H7 (cell line): ENCODE measurements at regions not wholly inside any gene's neighbourhood (a gene's known extent, or its start where the extent isn't known, plus 50 kb on each side); places are given as distances from the start of the nearest gene placed in this dataset.
"Not testable (repeated sequence)": the region's sequence is repeated elsewhere in the genome, so short reads cannot be mapped to it uniquely, and the experiment has no call there.

ENCODE experiments used
- DNase-seq: peaks from one replicate; pipeline ENCODE4 v3.0.0; 2012
- H3K27me3 ChIP-seq: 2 replicates; pipeline ENCODE4 v1.6.0; 2011; ENCODE audit warnings: mild to moderate bottlenecking, low read length; ENCODE audit not compliant: control insufficient read depth, insufficient read depth
- H3K36me3 ChIP-seq: replicated peaks from 2 replicates; pipeline ENCODE4 v1.5.1; 2011; ENCODE audit warnings: low read length; ENCODE audit not compliant: control insufficient read depth, insufficient read depth
- H3K4me3 ChIP-seq: 2 replicates; pipeline ENCODE4 v1.5.1; 2011; ENCODE audit warnings: low read depth, mild to moderate bottlenecking, control low read depth, low read length, moderate library complexity; ENCODE audit not compliant: insufficient read depth

- Histone ChIP-seq H3K4me3 (no peak overlapping the region), H3K36me3 (peaks cover 3% of the 10 kb centered on the region; the same call in 1 of the 2 replicates), H3K27me3 (no peaks in the 10 kb centered on the region)
- DNase-seq, result no peak
Measured at GRCh38 chr6:121627761-121628160, 192.3 kb downstream of the GJA1 start.

- DNase-seq, result no peak
- H3K36me3 ChIP-seq, result peaks cover 3% of the 10 kb centered on the region; the same call in 1 of the 2 replicates
- H3K4me3 ChIP-seq, result no peak overlapping the region
- no peaks in the 10 kb centered on the region for H3K27me3 ChIP-seq
Measured at GRCh38 chr6:121630716-121631115, 195.3 kb downstream of the GJA1 start.

- not testable (repeated sequence) for DNase-seq, H3K4me3 ChIP-seq, H3K27me3 ChIP-seq, H3K36me3 ChIP-seq
Measured at GRCh38 chr6:121631752-121632151, 196.3 kb downstream of the GJA1 start.

GRCh38 chr6:121633309-121633708, 197.9 kb downstream of the GJA1 start:
- DNase-seq, result no peak
- Histone ChIP-seq H3K36me3 (peaks cover 3% of the 10 kb centered on the region), H3K4me3 (no peak overlapping the region), H3K27me3 (no peaks in the 10 kb centered on the region)

GRCh38 chr6:121634586-121634985, 199.1 kb downstream of the GJA1 start:
- not testable (repeated sequence) for DNase-seq, H3K27me3 ChIP-seq, H3K36me3 ChIP-seq, H3K4me3 ChIP-seq

GRCh38 chr6:121635355-121635754, 199.9 kb downstream of the GJA1 start:
- H3K27me3 ChIP-seq, result no peaks in the 10 kb centered on the region
- no peak for DNase-seq
- no peak overlapping the region for H3K4me3 ChIP-seq
- peaks cover 3% of the 10 kb centered on the region for H3K36me3 ChIP-seq

- not testable (repeated sequence) for H3K36me3 ChIP-seq, H3K4me3 ChIP-seq, H3K27me3 ChIP-seq, DNase-seq
Measured at GRCh38 chr6:121636217-121636616, 200.8 kb downstream of the GJA1 start.

- peaks cover 3% of the 10 kb centered on the region for H3K36me3 ChIP-seq
- no peak overlapping the region for H3K4me3 ChIP-seq
- no peak for DNase-seq
- no peaks in the 10 kb centered on the region for H3K27me3 ChIP-seq
Measured at GRCh38 chr6:121639021-121639420, 203.6 kb downstream of the GJA1 start.

- H3K36me3 ChIP-seq, result peaks cover under 1% of the 10 kb centered on the region; the same call in 1 of the 2 replicates
- DNase-seq, result no peak
- H3K27me3 ChIP-seq, result no peaks in the 10 kb centered on the region
- no peak overlapping the region for H3K4me3 ChIP-seq
Measured at GRCh38 chr6:121641158-121641557, 205.7 kb downstream of the GJA1 start.

- Histone ChIP-seq H3K27me3 (no peaks in the 10 kb centered on the region), H3K36me3 (no peaks in the 10 kb centered on the region), H3K4me3 (no peak overlapping the region)
- no peak for DNase-seq
Measured at GRCh38 chr6:121645100-121645745, 209.8 kb downstream of the GJA1 start.

- DNase-seq, result no peak
- no peak overlapping the region for H3K4me3 ChIP-seq
- H3K36me3 ChIP-seq, result no peaks in the 10 kb centered on the region
- H3K27me3 ChIP-seq, result no peaks in the 10 kb centered on the region
Measured at GRCh38 chr6:121647905-121648304, 212.5 kb downstream of the GJA1 start.

- Histone ChIP-seq H3K27me3 (no peaks in the 10 kb centered on the region), H3K36me3 (no peaks in the 10 kb centered on the region), H3K4me3 (no peak overlapping the region)
- no peak for DNase-seq
Measured at GRCh38 chr6:121649951-121650350, 214.5 kb downstream of the GJA1 start.

- no peak for DNase-seq
Measured at GRCh38 chr6:121651420-121651819, 216.0 kb downstream of the GJA1 start.

GRCh38 chr6:121652223-121652622, 216.8 kb downstream of the GJA1 start:
- no peaks in the 10 kb centered on the region for H3K36me3 ChIP-seq
- no peaks in the 10 kb centered on the region for H3K27me3 ChIP-seq
- no peak overlapping the region for H3K4me3 ChIP-seq
- no peak for DNase-seq

More at GRCh38 chr6:121651420-121651819, 216.0 kb downstream of the GJA1 start:
- Histone ChIP-seq H3K36me3 (no peaks in the 10 kb centered on the region), H3K4me3 (no peak overlapping the region), H3K27me3 (no peaks in the 10 kb centered on the region)

GRCh38 chr6:121652726-121653623, 217.5 kb downstream of the GJA1 start:
- no peaks in the 10 kb centered on the region for H3K27me3 ChIP-seq
- H3K36me3 ChIP-seq, result no peaks in the 10 kb centered on the region
- H3K4me3 ChIP-seq, result no peak overlapping the region
- DNase-seq, result no peak
